GM12878 (cell line): ENCODE measurements at regions not wholly inside any gene's neighbourhood (a gene's known extent, or its start where the extent isn't known, plus 50 kb on each side); places are given as distances from the start of the nearest gene placed in this dataset.

ENCODE experiments used
- ATAC-seq: fragments of 200-7000 bp; cut with Tn5 transposase; 3 replicates; pipeline ENCODE4 v1.9.1; 2020; ENCODE audit warnings: mild to moderate bottlenecking, moderate library complexity
- BruUV-seq: library from RNA; stranded (reverse); fragments of 400-500 nt; replicated peaks from 2 replicates; lab custom pipeline; 2021; lab: Mats Ljungman, UMichigan
- CTCF ChIA-PET: fragments of 300-600 bp; sonication (Branson Sonifier 250); formaldehyde crosslinking; extraction: SDS; loops from one replicate; lab custom pipeline; 2021; ENCODE audit warnings: inconsistent platforms; lab: Yijun Ruan, JAX
- POLR2A ChIA-PET: fragments of 350-600 bp; formaldehyde crosslinking; extraction: SDS; loops from one replicate; lab custom pipeline; 2021; ENCODE audit warnings: inconsistent platforms; lab: Charles Lee
- RAD21 ChIA-PET: fragments of 300-600 bp; sonication (Branson Sonifier 250); formaldehyde crosslinking; loops from one replicate; lab custom pipeline; 2023; ENCODE audit warnings: antibody characterized with exemption; ENCODE audit not compliant: unreplicated experiment; lab: Charles Lee
- SMC1A ChIA-PET: fragments of 300-600 bp; sonication (Branson Sonifier 250); formaldehyde crosslinking; loops from one replicate; lab custom pipeline; 2023; ENCODE audit not compliant: unreplicated experiment, uncharacterized antibody; lab: Charles Lee
- DNase-seq: peaks from one replicate; pipeline ENCODE4 v3.0.0-alpha.2; 2011; ENCODE audit warnings: low read depth, low spot score
- FAIRE-seq: peaks from 3 replicates; lab custom pipeline; 2011; peaks lifted over from hg19 to GRCh38; lab: Jason Lieb, UNC
- H2AFZ ChIP-seq: 2 replicates; pipeline ENCODE4 v1.6.0; 2011; ENCODE audit warnings: low read depth, low read length, control low read depth; ENCODE audit not compliant: control insufficient read depth
- H3K27ac ChIP-seq: 2 replicates; pipeline ENCODE4 v1.5.1; 2011; ENCODE audit warnings: control low read depth; ENCODE audit not compliant: control insufficient read depth, insufficient read depth
- H3K27me3 ChIP-seq, 2 experiments: replicated peaks in 1 of 2; 2 replicates each; pipeline versions ENCODE4 v1.6.0 to v1.6.1; 2011; ENCODE audit warnings: low read length in 1 of 2; ENCODE audit not compliant: control insufficient read depth in 2 of 2, insufficient read depth in 2 of 2
- H3K36me3 ChIP-seq, 2 experiments: 2 replicates each; pipeline ENCODE4 v1.5.1; 2011; ENCODE audit warnings: low read length in 1 of 2; ENCODE audit not compliant: control insufficient read depth in 2 of 2, insufficient read depth in 2 of 2
- H3K4me1 ChIP-seq: 2 replicates; pipeline ENCODE4 v1.6.1; 2011; ENCODE audit warnings: mild to moderate bottlenecking, low read length, moderate library complexity, mixed read lengths; ENCODE audit not compliant: control insufficient read depth, insufficient read depth
- H3K4me2 ChIP-seq: 2 replicates; pipeline ENCODE4 v1.6.0; 2011; ENCODE audit warnings: control low read depth; ENCODE audit not compliant: control insufficient read depth, insufficient read depth
- H3K4me3 ChIP-seq: fragments of 200-600 bp; sonication (generic); 2 replicates; pipeline ENCODE4 v1.5.1; 2016
- H3K79me2 ChIP-seq: 2 replicates; pipeline ENCODE4 v1.6.0; 2011; ENCODE audit warnings: low read length; ENCODE audit not compliant: control insufficient read depth, insufficient read depth
- H3K9ac ChIP-seq: 2 replicates; pipeline ENCODE4 v1.8.0; 2011; ENCODE audit warnings: low read length, control low read depth, mixed read lengths; ENCODE audit not compliant: control insufficient read depth, insufficient read depth
- H3K9me3 ChIP-seq: replicated peaks from 3 replicates; pipeline ENCODE4 v1.5.1; 2011; ENCODE audit warnings: mild to moderate bottlenecking, low read length; ENCODE audit not compliant: control insufficient read depth, insufficient read depth
- H4K20me1 ChIP-seq: 2 replicates; pipeline ENCODE4 v1.6.0; 2011; ENCODE audit not compliant: control insufficient read depth, insufficient read depth
- ATF7 ChIP-seq: fragments of 450-650 bp; IDR thresholded peaks from 2 replicates; pipeline ENCODE4 v1.6.1; 2016; ENCODE audit warnings: low read depth, mild to moderate bottlenecking
- BCL11A ChIP-seq: IDR thresholded peaks from 2 replicates; pipeline ENCODE4 v1.6.1; 2011; ENCODE audit warnings: low read depth, low read length
- BCLAF1 ChIP-seq: fragments of 450-650 bp; IDR thresholded peaks from 2 replicates; pipeline ENCODE4 v1.6.1; 2017; ENCODE audit warnings: antibody characterized with exemption, mild to moderate bottlenecking, moderate library complexity
- BRCA1 ChIP-seq: IDR thresholded peaks from 2 replicates; pipeline ENCODE4 v1.6.1; 2011; ENCODE audit warnings: low read depth, low read length, improper control_type of control experiment
- CEBPB ChIP-seq, 2 experiments: fragments of 150-350 bp in 1 of 2; IDR thresholded peaks; 2 replicates each; pipeline ENCODE4 v1.6.1; 2012 to 2014; ENCODE audit warnings: low read depth in 2 of 2, low read length in 2 of 2, borderline replicate concordance in 1 of 2, inconsistent platforms in 1 of 2
- CREB1 ChIP-seq: IDR thresholded peaks from 2 replicates; pipeline ENCODE4 v1.6.1; 2012; ENCODE audit warnings: low read depth, mild to moderate bottlenecking, inconsistent platforms
- MYC ChIP-seq: IDR thresholded peaks from 2 replicates; pipeline ENCODE4 v1.6.1; 2011; ENCODE audit warnings: mild to moderate bottlenecking, low read length, moderate library complexity, inconsistent platforms; ENCODE audit not compliant: insufficient read depth, insufficient replicate concordance, insufficient read length, severe bottlenecking
- NFYB ChIP-seq: IDR thresholded peaks from 2 replicates; pipeline ENCODE4 v1.6.1; 2011; ENCODE audit warnings: low read depth, mild to moderate bottlenecking, low read length, improper control_type of control experiment, moderate library complexity; ENCODE audit not compliant: insufficient read depth
- PAX8 ChIP-seq: fragments of 450-650 bp; IDR thresholded peaks from 2 replicates; pipeline ENCODE4 v1.6.1; 2017; ENCODE audit warnings: mild to moderate bottlenecking, moderate library complexity
- POLR2AphosphoS2 ChIP-seq: IDR thresholded peaks from 2 replicates; pipeline ENCODE4 v1.6.1; 2011; ENCODE audit warnings: low read depth, mild to moderate bottlenecking, low read length, improper control_type of control experiment, moderate library complexity
- RBBP5 ChIP-seq: fragments of 200-600 bp; sonication (generic); conservative IDR thresholded peaks from 2 replicates; pipeline ENCODE4 v1.6.1; 2016
- SREBF1 ChIP-seq: IDR thresholded peaks from 2 replicates; pipeline ENCODE4 v1.6.1; 2012; ENCODE audit warnings: mild to moderate bottlenecking, low read length
- STAT1 ChIP-seq: fragments of 450-650 bp; conservative IDR thresholded peaks from 2 replicates; pipeline ENCODE4 v1.6.1; 2014; ENCODE audit warnings: antibody characterized with exemption, mild to moderate bottlenecking
- TAF1 ChIP-seq: IDR thresholded peaks from 2 replicates; pipeline ENCODE4 v1.6.1; 2011; ENCODE audit warnings: mild to moderate bottlenecking, low read depth, low read length, borderline replicate concordance
- ZNF217 ChIP-seq: fragments of 450-650 bp; IDR thresholded peaks from 2 replicates; pipeline ENCODE4 v1.6.1; 2017; ENCODE audit warnings: antibody characterized with exemption, mild to moderate bottlenecking
- ZNF24 ChIP-seq: fragments of 450-650 bp; IDR thresholded peaks from 2 replicates; pipeline ENCODE4 v1.6.1; 2017; ENCODE audit warnings: antibody characterized with exemption, mild to moderate bottlenecking
- ZNF622 ChIP-seq: fragments of 450-650 bp; IDR thresholded peaks from 2 replicates; pipeline ENCODE4 v1.6.1; 2017; ENCODE audit warnings: mild to moderate bottlenecking, inconsistent platforms
- ZZZ3 ChIP-seq: IDR thresholded peaks from 2 replicates; pipeline ENCODE4 v1.6.1; 2011; ENCODE audit warnings: low read depth; ENCODE audit not compliant: control insufficient read depth, insufficient read length
- WGBS: methylation state at CpG from one replicate; pipeline ENCODE4 v1.1.6; 2016; ENCODE audit warnings: low lambda C conversion rate; ENCODE audit not compliant: insufficient replicate concordance, insufficient coverage; ENCODE audit errors: missing lambda C conversion rate; 5-methylcytosine and 5-hydroxymethylcytosine counted together
- in situ Hi-C: fragments of 300-500 bp; cut with MboI; formaldehyde crosslinking; loops from 9 replicates; pipeline ENCODE4 v1.14.3; 2018; ENCODE audit warnings: mixed read lengths
- intact Hi-C: fragments of 100-400 bp; cut with micrococcal nuclease; formaldehyde crosslinking; loops from one replicate; pipeline ENCODE4 v1.14.2; 2022; ENCODE audit not compliant: unreplicated experiment

- TF ChIP-seq TAF1 (no peak), ZNF24 (no peak), BCLAF1 (no peak), CEBPB (IDR thresholded peaks at IDR 0.05; ENCODE audit: borderline replicate concordance in 1 of 2, low read depth in 2 of 2, low read length in 2 of 2) (no peak), POLR2AphosphoS2 (no peak), ZZZ3 (no peak), BCL11A (no peak), SREBF1 (no peak), STAT1 (no peak), ZNF217 (no peak), ZNF622 (no peak), RBBP5 (no peak), NFYB (no peak), CREB1 (no peak), PAX8 (no peak), ATF7 (no peak), MYC (no peak), BRCA1 (no peak)
- TF ChIP-seq, all 136 proteins: peak for 0
- no peaks in the 10 kb centered on the region for H3K27me3 ChIP-seq
- H3K27ac ChIP-seq: no peak overlapping the region
- intact Hi-C loops: no loop called here
- ATAC-seq (no peak), FAIRE-seq (no peak), DNase-seq (no peak)
- H3K9ac ChIP-seq: no peak overlapping the region
- no peaks in the 10 kb centered on the region for H3K9me3 ChIP-seq
- no TSS peak for BruUV-seq
- H3K4me1 ChIP-seq: no peaks in the 10 kb centered on the region
- H2AFZ ChIP-seq: no peak overlapping the region
- 0% methylated on average over 1 of the region's 1 CpG for WGBS
- no peaks in the 10 kb centered on the region for H3K36me3 ChIP-seq
- H3K4me2 ChIP-seq: no peak overlapping the region
- H3K4me3 ChIP-seq: no peak overlapping the region
- ChIA-PET RAD21 (no interaction called here), POLR2A (no interaction called here), SMC1A (interaction anchor here (2.4 kb wide), 1 partner anchor 10 kb away, joined by 9 read pairs; no protein-coding TSS in a partner anchor), CTCF (no interaction called here)
- in situ Hi-C loops: no loop called here
- no peaks in the 10 kb centered on the region for H3K79me2 ChIP-seq
- H4K20me1 ChIP-seq: no peaks in the 10 kb centered on the region
These were observed 278.4 kb upstream of the PDGFD start for GRCh38 chr11:104442321-104442720.
